ENCODE measurements at regions not wholly inside any gene's neighbourhood (a gene's known extent, or its start where the extent isn't known, plus 50 kb on each side); places are given as distances from the start of the nearest gene placed in this dataset.

DNA sequence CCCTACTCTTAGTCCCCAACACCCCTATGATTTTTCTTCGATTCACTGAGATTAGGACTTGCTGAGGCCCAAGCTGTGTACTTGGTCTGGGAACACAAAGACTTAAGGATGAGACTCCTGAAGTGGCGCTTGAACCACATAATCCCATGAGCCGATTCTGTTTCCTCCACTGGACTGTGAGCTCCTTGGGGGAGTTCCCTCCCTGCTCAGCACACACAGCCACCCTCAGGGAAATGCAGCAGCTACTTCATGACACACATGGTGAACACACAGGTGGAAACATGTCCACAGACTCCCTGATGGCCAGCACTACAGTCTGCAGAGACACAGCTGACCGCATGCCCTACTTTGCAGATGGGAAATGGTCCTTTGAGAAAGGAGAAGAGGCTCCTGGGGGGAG, 101.1 kb downstream of the C5orf15 start:
- no peak for TF ChIP-seq CTCF (IDR thresholded peaks at IDR 0.05; ENCODE audit: low read length)
- no peak for TF ChIP-seq EZH2 (IDR thresholded peaks at IDR 0.05; ENCODE audit: borderline replicate concordance, low read length)

All from OCI-LY1 (cell line).